ENCODE measurements at regions not wholly inside any gene's neighbourhood (a gene's known extent, or its start where the extent isn't known, plus 50 kb on each side); places are given as distances from the start of the nearest gene placed in this dataset.

- CTCF ChIA-PET = no interaction called here
Observed at GRCh38 chr2:34529965-34530364, 930.9 kb upstream of the FAM98A start.

DNA sequence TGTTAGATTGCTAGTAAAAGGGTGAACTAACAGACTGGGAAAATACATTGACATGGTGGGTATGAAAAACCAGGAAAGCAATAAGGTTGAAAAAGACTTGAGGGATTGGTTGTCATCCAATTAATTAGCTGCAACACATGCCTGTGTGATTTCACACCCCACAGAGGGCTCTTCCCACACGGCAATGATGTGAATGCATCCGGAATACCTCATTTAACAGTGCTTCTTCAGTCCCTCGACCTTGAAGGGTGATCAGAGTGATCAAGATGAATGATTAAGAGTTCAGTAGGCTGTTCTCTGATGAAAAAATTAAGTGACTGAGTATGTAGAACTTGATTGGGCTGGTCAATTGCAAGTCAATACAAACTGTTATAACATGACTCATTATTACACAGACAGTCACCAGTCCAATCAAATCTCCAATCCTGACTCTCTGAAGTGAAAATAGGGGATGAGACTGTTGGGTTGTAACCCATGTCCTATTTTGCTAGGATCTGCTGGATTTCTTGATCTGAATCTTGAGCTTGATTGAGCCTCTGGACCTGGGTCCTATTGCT lies 924.9 kb upstream of the FAM98A start:
- Mint-ChIP-seq H3K4me1 (no peaks in the 10 kb centered on the region), H3K27ac (no peak overlapping the region), H3K9me3 (peaks cover 26% of the 10 kb centered on the region), H3K4me3 (no peak overlapping the region), H3K36me3 (peaks cover 12% of the 10 kb centered on the region), H3K27me3 (ENCODE audit: low read depth) (no peaks in the 10 kb centered on the region)
- CTCF ChIA-PET = no interaction called here
- ATAC-seq (no peak), DNase-seq (ENCODE audit: low spot score) (no peak)
- TF ChIP-seq ZNF532 (CRISPR knock-in tag; IDR thresholded peaks at IDR 0.05; ENCODE audit: borderline replicate concordance) (no peak), KAT7 (CRISPR knock-in tag; IDR thresholded peaks at IDR 0.05; ENCODE audit: borderline replicate concordance) (no peak), MAX (CRISPR knock-in tag; IDR thresholded peaks at IDR 0.05) (no peak), RORB (CRISPR knock-in tag; IDR thresholded peaks at IDR 0.05) (no peak), GRHL2 (CRISPR knock-in tag; IDR thresholded peaks at IDR 0.05; ENCODE audit: insufficient replicate concordance, severe bottlenecking) (no peak), ZNF425 (CRISPR knock-in tag; conservative IDR thresholded peaks at IDR 0.05) (no peak), ZMAT4 (CRISPR knock-in tag; IDR thresholded peaks at IDR 0.05) (no peak), NR1H2 (CRISPR knock-in tag; IDR thresholded peaks at IDR 0.05) (no peak), GABPB1 (CRISPR knock-in tag; IDR thresholded peaks at IDR 0.05) (no peak), SP1 (CRISPR knock-in tag; conservative IDR thresholded peaks at IDR 0.05) (no peak), ZNF263 (CRISPR knock-in tag; IDR thresholded peaks at IDR 0.05; ENCODE audit: low read depth) (no peak), PREB (CRISPR knock-in tag; IDR thresholded peaks at IDR 0.05; ENCODE audit: borderline replicate concordance) (no peak)
- POLR2A ChIA-PET = no interaction called here

More at GRCh38 chr2:34529965-34530364, 930.9 kb upstream of the FAM98A start:
- no peak overlapping the region for H3K27ac Mint-ChIP-seq
- H3K4me3 Mint-ChIP-seq = no peak overlapping the region
- H3K36me3 Mint-ChIP-seq = no peaks in the 10 kb centered on the region
- ATAC-seq (no peak), DNase-seq (ENCODE audit: low spot score) (no peak)
- POLR2A ChIA-PET = no interaction called here
- H3K27me3 Mint-ChIP-seq (ENCODE audit: low read depth) = no peaks in the 10 kb centered on the region
- H3K9me3 Mint-ChIP-seq = peaks cover 4% of the 10 kb centered on the region; the same call in 1 of the 2 replicates
- TF ChIP-seq JAZF1 (CRISPR knock-in tag; IDR thresholded peaks at IDR 0.05) (no peak), PRDM15 (CRISPR knock-in tag; IDR thresholded peaks at IDR 0.05) (no peak), NR3C1 (CRISPR knock-in tag; conservative IDR thresholded peaks at IDR 0.05; ENCODE audit: low read depth) (no peak), FOXK1 (CRISPR knock-in tag; IDR thresholded peaks at IDR 0.05) (no peak), ZNF317 (CRISPR knock-in tag; IDR thresholded peaks at IDR 0.05; ENCODE audit: borderline replicate concordance, low read depth) (no peak), ATF3 (CRISPR knock-in tag; conservative IDR thresholded peaks at IDR 0.05) (no peak)
- TF ChIP-seq, protein P1, sequence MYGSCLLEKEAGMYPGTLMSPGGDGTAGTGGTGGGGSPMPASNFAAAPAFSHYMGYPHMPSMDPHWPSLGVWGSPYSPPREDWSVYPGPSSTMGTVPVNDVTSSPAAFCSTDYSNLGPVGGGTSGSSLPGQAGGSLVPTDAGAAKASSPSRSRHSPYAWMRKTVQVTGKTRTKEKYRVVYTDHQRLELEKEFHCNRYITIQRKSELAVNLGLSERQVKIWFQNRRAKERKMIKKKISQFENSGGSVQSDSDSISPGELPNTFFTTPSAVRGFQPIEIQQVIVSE (CRISPR knock-in tag; IDR thresholded peaks at IDR 0.05; ENCODE audit: borderline replicate concordance) = no peak
- H3K4me1 Mint-ChIP-seq = no peaks in the 10 kb centered on the region

Data from WTC11 (cell line).